Stimulated activated CD4-positive, alpha-beta T cell treated with anti-CD3 and anti-CD28 coated beads, Interleukin-4, amount 100 ng/mL, for 48 hours (primary cell): ENCODE measurements at regions not wholly inside any gene's neighbourhood (a gene's known extent, or its start where the extent isn't known, plus 50 kb on each side); places are given as distances from the start of the nearest gene placed in this dataset.
"Not testable (repeated sequence)": the region's sequence is repeated elsewhere in the genome, so short reads cannot be mapped to it uniquely, and the experiment has no call there.

Experiments used
- DNase-seq, 2 donors: peaks; one replicate each; pipeline ENCODE4 v3.0.0-alpha.2; 2020; ENCODE audit warnings: low read depth in 2 of 2

DNA sequence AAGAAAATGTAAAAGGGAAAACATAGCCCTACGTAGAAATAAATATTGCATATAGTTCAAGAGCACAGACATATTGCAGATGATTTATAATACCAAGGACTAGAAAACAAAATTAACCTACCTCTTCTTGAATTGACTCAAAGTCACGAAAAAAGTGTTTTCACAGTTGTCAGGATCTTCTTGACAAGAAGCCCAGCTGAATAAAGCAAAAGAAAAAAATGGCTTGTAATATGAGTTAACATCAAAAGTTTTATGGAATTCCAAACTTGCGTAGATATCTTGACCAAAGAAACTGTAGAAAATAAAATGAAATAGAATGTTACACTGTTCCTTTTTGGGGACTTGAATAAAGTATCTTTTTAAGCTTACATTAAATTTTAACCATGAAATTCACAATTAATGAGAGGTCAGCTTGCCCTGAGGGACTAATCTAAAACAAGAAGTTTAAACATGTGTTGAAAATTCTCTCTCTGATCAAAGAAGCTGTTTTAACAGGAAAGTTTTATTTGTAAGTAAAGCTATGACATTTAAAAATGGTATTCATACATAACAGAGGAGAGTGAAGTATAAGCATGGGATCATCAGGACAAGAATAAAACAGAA, 133.1 kb upstream of the SEMA3C start:
- DNase-seq: no peak

DNA sequence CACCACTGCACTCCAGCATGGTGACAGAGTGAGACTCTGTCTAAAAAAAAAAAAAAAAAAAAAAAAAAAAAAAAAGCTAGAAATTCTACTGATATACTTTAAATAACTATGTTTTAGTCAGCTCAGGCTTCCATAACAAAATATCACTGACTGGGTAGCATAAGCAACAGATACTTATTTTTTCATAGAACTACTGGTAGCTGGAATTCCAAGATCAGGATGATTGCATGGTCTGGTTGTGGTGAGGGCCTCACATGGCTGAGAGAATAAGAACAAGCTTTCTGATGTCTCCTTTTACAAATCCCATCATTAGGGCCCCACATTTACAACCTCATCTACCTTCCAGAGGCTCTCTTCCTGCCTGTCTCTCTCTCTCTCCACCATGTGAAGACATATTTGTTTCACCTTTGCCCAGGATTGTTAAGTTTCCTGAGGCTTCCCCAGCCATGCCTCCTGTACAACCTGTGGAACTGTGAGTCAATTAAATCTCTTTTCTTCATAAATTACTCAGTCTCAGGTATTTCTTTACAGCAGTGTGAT, 126.7 kb upstream of the SEMA3C start:
- no peak for DNase-seq

DNA sequence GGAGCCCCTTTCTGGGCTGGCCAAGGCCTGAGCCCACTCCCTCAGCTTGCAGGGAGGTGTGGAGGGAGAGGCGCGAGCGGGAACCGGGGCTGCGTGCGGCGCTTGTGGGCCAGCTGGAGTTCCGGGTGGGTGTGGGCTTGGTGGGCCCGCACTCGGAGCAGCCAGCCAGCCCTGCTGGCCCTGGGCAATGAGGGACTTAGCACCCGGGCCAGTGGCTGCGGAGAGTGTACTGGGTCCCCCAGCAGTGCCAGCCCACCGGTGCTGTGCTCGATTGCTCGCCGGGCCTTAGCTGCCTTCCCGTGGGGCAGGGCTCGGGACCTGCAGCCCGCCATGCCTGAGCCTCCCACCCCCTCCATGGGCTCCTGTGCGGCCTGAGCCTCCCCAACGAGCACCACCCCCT, 123.8 kb upstream of the SEMA3C start:
- DNase-seq: not testable (repeated sequence)

DNA sequence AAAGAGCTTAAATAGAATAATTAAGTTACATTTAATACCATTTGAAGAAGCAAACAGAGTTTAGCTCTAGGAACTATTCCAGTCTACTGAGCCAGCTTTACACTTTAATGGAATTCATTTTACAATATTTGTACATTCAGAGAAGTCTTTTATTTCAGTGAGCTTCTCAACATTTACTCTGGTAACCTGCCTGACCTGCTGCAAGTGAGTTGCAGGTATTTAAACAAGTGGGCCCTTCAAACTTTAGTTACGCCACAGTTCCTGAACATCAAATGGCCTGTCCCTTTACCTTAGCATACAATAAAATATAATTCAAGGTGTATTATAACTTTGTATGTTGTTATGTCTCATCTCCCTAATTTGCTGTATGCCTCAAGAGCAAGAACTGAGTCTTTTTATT, 121.6 kb upstream of the SEMA3C start:
- DNase-seq: no peak

DNA sequence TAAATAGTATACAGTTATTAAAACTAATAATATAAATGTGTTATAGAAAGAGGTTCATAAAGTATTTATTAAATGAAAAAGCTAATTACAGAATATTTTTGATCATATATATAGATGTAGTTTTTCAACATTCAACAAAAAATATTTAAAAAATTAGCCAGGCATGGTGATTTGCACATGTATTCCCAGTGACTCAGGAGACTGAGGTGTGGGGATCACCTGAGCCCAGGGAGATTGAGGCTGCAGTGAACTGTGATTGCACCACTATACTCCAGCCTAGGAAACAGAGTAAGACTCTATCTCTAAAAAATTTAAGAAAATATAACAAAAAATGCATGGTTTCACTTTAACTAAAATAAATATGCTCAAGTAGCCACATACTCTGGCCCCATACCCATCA, 118.0 kb upstream of the SEMA3C start:
- no peak for DNase-seq

DNA sequence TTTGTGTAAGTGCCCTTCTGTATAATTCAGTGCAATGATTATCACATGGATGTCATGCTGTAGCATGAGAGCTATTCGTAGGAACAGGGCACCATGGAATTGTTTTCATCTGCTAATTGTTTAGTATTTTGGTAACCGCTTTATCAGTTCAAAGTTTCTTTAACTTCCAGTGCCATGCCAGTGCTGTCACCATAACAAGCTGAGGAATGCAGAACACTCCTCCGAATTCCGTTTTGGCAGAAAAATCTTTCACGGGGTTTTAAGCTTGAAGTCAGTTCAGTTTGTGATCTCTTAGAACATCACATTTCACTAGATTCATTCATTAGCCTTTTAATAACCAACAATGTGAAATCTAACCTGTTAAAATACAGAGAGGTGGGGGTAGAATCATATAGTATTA, 117.2 kb upstream of the SEMA3C start:
- DNase-seq: no peak

DNA sequence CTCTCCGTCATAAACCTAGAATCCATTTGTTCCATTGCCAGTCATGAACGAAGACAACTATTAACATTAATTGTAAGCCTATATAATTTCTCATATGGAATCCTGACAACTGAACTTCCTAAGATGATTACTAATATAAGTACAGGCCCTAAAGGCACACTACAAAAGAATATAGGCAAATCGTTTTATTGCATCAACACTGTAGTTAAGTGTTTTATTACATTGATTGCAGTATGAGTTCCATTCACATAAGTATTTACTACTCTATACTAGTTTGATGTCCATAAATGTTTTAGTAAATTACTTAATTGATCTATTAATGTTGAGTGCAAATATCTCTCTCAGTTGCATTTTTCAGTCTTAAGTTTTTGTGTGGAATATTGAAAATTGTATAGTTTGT, 113.1 kb upstream of the SEMA3C start:
- no peak for DNase-seq

DNA sequence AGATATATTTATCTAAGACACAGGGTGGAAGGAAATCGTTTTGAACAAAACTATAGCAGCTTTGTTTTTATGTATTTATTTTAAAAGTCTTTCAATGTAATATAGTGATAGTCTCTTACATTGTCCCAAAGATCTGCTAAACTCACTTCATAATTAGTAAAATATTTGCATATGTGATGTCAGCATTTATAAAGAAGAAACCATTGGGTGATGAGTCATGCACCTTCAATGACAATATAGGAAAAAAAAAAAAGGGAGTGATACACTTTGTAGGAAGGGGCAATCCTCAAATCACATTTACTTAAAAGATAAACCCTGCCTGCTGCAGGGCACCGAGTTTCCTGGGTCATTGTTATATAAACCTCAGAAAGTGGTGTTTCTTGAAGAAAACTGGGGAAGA, 112.4 kb upstream of the SEMA3C start:
- DNase-seq: no peak

DNA sequence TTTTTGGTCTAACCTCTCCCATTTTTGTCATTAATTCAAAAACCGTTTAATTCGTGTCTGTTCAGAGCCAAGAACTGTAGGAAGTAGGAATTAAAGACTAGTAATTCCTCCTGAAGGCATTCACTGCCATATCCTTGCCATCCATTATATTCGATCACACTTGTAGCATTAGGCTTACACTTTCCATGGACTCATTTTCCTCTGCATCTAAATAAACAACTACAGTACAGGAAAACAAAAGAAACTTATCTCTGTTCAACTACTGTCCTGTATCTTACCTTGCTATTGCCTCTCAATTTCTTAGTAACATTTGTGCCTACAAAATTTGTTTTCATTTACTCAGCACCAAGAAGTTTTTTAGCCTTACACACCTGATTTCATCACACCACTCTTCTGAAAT, 111.6 kb upstream of the SEMA3C start:
- no peak for DNase-seq

DNA sequence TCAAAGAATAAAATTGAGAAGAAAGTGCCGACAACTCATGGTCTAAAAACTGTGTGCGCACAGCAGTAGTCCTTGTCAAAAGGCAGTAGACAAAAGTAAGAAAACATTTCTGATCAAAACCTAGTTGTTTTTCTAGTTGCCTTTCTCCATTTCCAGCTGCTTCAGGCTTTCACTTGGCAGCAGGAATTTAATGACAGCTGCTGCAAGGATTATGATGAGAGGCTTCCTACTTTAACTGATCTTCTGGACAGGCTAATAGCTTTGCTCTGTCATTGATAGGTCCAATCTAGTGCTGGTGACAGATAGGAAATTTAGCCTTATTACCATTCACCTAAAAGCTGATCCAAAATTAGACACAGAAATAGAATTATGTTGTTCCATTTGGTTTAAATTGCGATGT, 110.7 kb upstream of the SEMA3C start:
- no peak for DNase-seq

DNA sequence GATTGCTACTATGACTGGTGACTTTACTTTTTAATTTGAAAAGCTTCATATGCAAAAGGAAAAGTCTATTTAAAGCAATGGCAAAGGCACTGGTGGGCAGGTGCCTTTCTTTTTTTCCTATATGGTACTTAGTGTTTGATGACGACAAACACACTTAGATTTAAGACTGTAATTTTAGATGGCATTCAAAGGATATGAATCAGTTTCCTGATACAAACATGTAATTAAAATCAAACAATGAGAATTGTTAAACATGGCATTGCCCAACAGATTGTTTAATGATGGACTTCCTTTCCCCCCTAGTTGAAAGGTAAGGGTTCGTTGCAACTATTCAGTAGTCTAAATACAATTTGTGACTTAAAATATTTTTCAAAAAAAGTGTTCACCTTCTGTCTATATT, 106.5 kb upstream of the SEMA3C start:
- no peak for DNase-seq

DNA sequence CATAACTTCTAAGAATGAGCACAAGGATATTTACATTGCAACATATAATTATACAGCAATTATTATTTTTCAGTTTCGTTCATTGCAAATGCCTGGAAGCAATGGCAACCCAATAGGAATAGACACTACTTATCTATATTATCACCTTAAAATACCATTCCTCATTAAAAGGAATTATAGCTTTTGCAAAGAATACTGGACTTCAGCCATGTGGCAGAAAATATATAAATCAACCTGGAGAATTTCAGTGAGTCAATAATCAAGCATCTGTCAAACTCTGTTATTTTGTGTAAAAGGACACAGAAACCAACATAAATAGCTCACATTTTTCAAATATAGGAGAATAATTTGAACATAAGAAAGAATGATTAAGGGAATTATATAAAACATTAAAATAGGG, 96.1 kb upstream of the SEMA3C start:
- no peak for DNase-seq

DNA sequence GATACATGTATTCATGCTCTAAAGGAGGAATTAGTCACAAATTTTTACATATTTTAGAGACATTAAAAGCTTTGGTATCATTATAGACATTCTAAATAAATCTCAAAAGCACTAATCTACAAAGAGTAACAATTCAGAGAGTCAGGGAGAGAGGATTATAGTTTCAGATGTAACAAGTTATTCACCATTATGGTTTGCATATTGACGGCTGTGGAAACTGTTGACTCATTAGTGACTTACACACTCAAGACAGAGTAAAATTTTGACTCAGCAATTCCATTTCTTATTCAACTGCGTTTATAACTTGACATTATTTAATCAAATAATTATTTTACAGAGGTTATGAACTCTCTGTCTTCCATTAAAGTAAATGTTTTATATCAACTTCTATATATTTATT, 95.4 kb upstream of the SEMA3C start:
- DNase-seq: no peak

DNA sequence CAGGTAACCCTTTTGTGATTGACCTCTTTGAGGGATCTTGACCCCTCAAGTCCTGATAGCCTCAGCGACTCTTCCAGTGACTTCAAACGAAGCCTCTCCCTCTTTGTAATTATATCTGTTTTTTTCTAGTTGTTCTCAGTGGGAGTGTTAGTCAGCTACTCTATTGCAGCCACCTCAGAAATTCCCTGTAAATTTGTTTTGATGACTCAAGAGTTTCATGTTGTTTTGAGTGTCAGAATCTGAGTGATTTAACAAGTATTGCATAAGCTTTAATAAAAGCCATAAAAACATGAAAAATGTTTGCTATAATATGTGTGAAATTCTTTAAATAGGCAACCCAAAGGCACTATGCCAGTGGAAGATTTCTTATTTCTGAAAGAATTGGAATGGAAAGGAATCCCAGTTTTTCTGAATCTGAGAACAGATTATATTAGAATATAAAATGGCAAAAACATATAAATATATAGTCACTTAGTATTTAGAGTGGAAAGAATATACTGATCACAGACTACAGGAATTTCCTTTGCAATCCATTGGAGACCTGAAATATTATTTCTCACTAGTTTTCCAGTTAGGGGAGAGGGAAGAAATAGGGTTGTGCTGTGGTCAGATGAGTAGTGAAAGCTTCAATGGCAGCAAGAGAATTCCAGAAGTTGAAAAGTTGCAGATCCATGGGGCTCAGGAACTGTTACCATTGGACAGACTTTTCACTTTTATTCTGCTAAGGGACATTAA, 94.4 kb upstream of the SEMA3C start:
- DNase-seq: no peak

DNA sequence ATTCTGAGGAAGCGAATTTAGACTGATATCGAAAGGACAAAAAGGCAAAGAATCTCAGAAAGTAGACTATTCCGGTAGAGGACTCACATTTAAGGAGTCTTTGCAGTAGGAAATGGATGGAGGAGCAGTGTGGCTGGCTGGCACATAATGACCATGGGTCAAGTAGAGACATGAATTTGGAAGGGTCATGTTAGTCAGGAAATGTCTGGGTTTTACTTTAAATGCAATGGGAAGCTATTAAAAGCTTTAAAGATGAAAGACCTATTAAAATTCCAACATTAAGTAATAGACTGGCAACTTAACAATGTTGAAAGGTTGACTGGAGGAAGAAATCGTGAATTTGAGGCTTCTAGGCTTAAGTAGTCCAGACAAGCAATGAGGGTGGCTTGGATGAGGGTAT, 90.0 kb upstream of the SEMA3C start:
- DNase-seq: no peak

DNA sequence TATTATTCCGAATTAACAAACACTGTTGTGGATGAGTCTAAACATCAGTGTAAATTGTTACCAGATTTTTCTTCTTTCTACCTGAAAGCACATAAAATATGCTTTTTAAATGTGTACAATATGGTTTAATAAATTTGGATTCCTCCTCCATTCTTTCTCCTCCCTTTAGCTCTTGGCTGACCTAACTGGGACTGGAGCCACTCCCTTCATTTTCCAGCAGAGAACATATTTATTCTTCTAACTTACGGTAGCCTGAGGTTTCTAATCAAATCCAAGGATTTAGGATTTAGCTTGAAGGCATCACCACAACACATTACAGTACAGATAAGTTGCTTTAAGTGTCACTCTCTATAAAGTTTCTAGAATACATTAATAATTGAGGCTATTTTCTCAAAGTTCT, 88.2 kb upstream of the SEMA3C start:
- no peak for DNase-seq

DNA sequence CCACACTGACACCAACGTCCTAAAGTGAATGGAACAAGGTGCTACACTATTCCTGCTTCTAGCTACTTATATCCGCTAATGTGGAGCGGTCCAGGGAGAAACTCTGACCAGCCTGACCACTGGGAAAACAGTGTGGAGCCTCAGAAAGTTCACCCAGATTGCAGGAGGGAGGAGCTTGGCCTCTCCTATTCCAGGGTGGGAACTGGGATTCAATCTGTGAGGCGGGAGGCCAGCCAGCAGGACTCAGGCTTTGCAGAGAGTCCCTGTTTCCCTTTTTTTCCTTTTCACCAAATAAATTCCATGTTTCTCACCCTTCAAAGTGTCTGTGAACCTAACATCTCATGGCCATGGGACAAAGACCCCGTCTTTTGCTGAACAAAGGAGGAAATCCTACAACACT, 86.4 kb upstream of the SEMA3C start:
- no peak for DNase-seq

DNA sequence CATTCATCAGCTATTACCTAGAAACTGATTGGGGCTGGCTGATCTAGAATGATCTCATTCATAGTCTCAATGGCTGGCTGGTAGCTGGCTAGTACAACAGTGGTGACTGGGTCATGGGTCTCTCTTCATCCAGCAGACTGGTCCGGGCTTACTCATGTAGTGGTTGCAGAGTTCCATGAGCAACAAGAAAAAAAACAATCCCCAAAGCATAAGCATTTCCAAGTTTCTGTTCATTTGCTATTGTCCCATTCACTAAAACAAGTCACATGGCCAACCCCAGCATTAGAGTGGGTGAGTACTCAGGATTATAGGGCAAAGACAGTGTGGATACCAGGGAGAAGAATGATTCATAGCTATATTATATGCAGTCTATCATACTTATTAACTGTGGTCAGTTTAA, 85.2 kb upstream of the SEMA3C start:
- no peak for DNase-seq

DNA sequence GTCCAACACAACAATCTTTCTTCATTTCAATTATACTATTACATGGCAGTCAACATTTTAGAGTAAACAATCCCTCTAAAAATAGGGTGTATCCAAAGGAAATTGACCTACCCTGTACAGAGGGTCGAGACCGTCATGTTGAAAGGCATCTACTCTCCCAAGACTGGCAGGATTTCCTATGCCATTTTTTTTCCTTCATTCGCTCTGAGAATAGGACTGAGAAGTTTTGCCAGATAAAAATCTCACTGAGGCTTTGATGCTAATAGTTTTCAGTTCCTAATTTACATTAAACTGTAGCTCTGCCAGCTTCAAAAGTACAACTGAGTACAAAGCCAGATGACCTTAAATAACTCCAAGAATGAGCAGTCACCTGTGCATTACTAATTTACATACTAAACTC, 84.5 kb upstream of the SEMA3C start:
- no peak for DNase-seq

DNA sequence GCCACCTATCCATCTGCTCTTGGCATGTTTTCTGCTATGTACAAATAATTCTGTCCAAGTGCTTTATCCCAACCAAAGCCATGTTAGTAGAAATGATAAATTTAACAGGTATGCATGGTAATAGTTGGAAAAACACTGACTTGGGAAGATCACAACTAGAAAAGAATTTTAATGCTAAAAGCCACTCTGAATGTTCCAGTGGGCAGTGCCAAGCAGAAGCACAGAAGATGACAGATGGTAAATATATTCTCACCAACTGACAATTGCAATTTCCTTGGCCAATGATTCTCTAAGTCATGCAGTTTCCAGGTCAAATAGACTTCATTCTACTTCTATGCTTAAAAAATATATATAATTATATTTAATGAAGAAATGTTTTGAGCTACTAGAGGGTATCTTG, 83.6 kb upstream of the SEMA3C start:
- DNase-seq: no peak

DNA sequence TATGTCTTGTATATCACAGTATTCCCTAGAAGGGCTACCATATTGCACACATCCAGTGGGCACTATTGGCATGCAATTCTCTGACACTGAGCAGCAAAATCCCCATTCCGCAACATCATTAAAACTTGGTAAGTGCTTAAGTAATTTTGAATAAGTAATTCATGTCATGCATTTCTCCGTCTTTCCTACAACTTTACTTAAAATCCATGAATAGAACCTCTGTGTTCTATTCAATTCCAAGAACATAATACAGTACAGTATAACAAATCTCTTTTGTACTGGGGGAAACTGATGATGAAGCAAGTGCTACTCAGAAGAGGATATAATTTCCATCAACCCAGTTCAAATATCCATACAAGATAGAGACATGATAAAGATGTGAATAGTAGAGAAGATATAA, 80.9 kb upstream of the SEMA3C start:
- DNase-seq: no peak

DNA sequence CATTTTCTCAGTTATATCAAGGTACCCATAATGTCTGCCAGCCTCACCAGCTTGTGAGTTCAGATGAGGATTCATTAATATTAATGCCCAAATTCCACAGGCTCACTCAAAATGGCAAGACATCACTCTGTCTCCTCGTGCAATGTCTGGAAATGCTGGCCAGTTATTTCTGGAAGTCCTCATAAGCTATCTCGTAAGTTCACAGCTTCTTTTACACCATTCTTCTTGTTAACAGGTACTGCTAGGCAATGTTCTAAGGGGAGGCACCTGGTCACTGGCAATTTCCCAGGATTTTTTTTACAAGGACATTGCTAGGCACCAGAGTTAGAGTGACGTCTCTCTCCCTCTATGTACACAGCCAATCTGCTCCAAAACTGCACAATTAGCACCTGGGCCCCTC, 80.2 kb upstream of the SEMA3C start:
- no peak for DNase-seq

DNA sequence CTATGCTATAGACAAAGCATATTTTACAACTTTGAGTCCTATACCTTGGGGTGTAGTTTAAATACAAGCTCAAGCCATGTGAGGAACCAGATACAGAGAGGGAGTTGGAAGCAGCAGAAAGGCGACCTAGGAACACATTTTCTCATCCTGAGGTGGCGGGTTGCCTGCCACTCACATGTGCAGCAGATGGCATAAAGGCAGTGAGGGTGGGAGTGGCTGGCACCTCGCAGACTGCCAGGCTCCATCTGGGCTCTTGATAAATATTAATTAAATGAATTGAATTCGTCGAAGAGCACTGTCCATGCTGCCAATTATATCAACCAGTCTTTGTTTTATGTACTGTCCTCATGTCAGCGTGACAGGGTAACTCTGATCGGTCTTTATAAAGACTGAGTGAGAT, 79.0 kb upstream of the SEMA3C start:
- no peak for DNase-seq

DNA sequence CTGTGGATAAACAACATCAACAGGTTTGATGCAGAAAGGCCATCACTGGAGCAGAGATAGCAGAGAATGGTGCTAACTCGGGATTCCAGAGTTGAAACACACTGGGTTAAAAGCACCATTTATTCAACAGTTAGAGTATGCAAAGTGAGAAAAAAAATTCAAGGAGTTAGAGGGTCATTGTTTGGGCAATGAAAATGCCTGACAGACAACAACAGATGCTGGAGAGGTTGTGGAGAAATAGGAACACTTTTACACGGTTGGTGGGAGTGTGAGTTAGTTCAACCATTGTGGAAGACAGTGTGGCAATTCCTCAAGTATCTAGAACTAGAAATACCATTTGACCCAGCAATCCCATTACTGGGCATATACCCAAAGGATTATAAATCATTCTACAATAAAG, 77.4 kb upstream of the SEMA3C start:
- DNase-seq: not testable (repeated sequence)
